Caco-2 (cell line): ENCODE measurements at regions not wholly inside any gene's neighbourhood (a gene's known extent, or its start where the extent isn't known, plus 50 kb on each side); places are given as distances from the start of the nearest gene placed in this dataset.

Experiments used
- BruUV-seq: library from RNA; stranded (reverse); fragments of 400-500 nt; replicated peaks from 2 replicates; lab custom pipeline; 2021; lab: Mats Ljungman, UMichigan
- CTCF ChIA-PET: fragments of 300-600 bp; sonication (Branson Sonifier 250); formaldehyde crosslinking; loops from one replicate; lab custom pipeline; 2022; ENCODE audit warnings: antibody characterized with exemption; lab: Charles Lee
- POLR2A ChIA-PET: fragments of 300-600 bp; sonication (Branson Sonifier 250); formaldehyde crosslinking; loops from one replicate; lab custom pipeline; 2022; ENCODE audit warnings: antibody characterized with exemption; lab: Charles Lee
- DNase-seq, 2 experiments: peaks; one replicate each; pipeline versions ENCODE4 v3.0.0 to v3.0.0-alpha.2; 2020 to 2022
- H3K27me3 ChIP-seq: replicated peaks from 2 replicates; pipeline ENCODE4 v1.6.0; 2011; ENCODE audit warnings: low read length; ENCODE audit not compliant: control insufficient read depth, insufficient read depth
- H3K36me3 ChIP-seq: 2 replicates; pipeline ENCODE4 v1.5.1; 2011; ENCODE audit warnings: low read length; ENCODE audit not compliant: control insufficient read depth, insufficient read depth
- H3K4me1 ChIP-seq: fragments of 250-450 bp; sonication (Bioruptor Pico); 2 replicates; pipeline ENCODE4 v1.5.1; 2020; ENCODE audit warnings: mild to moderate bottlenecking
- H3K4me3 ChIP-seq: 2 replicates; pipeline ENCODE4 v1.5.1; 2011; ENCODE audit warnings: low read depth, mild to moderate bottlenecking, control low read depth, low read length
- H3K9me3 ChIP-seq: fragments of 250-450 bp; sonication (Bioruptor Pico); 2 replicates; pipeline ENCODE4 v1.5.1; 2020; ENCODE audit warnings: mild to moderate bottlenecking, moderate library complexity
- H3K27ac Mint-ChIP-seq: one replicate; pipeline ENCODE4 v1.8.0; 2022; ENCODE audit warnings: mixed read lengths; ENCODE audit not compliant: unreplicated experiment
- H3K27me3 Mint-ChIP-seq: one replicate; pipeline ENCODE4 v1.8.0; 2022; ENCODE audit warnings: mixed read lengths; ENCODE audit not compliant: insufficient read depth, unreplicated experiment
- H3K36me3 Mint-ChIP-seq: one replicate; pipeline ENCODE4 v1.8.0; 2022; ENCODE audit warnings: mild to moderate bottlenecking, mixed read lengths; ENCODE audit not compliant: insufficient read depth, unreplicated experiment
- H3K4me1 Mint-ChIP-seq: one replicate; pipeline ENCODE4 v1.8.0; 2022; ENCODE audit warnings: low read depth, mixed read lengths; ENCODE audit not compliant: unreplicated experiment
- H3K4me3 Mint-ChIP-seq: one replicate; pipeline ENCODE4 v1.8.0; 2022; ENCODE audit warnings: mild to moderate bottlenecking, moderate library complexity, mixed read lengths; ENCODE audit not compliant: unreplicated experiment
- H3K9me3 Mint-ChIP-seq: one replicate; pipeline ENCODE4 v1.8.0; 2022; ENCODE audit warnings: mixed read lengths; ENCODE audit not compliant: unreplicated experiment
- CTCF ChIP-seq, 2 experiments: fragments of 200-600 bp in 1 of 2; IDR thresholded peaks; 1 replicate in 1 of 2; 2 replicates in 1 of 2; pipeline versions ENCODE4 v1.5.1 to v1.8.0; 2011 to 2022; ENCODE audit warnings: antibody characterized with exemption in 1 of 2, control low read depth in 1 of 2, inconsistent platforms in 1 of 2, low read depth in 1 of 2, low read length in 1 of 2, mild to moderate bottlenecking in 1 of 2, moderate library complexity in 1 of 2; ENCODE audit not compliant: insufficient read depth in 1 of 2, severe bottlenecking in 1 of 2, unreplicated experiment in 1 of 2
- intact Hi-C: fragments of 100-400 bp; cut with micrococcal nuclease; formaldehyde crosslinking; loops from one replicate; pipeline ENCODE4 v1.10.0; 2022; ENCODE audit not compliant: unreplicated experiment

- Mint-ChIP-seq H3K4me1 (no peaks in the 10 kb centered on the region), H3K36me3 (no peaks in the 10 kb centered on the region), H3K9me3 (no peaks in the 10 kb centered on the region), H3K27ac (no peak overlapping the region), H3K27me3 (no peaks in the 10 kb centered on the region), H3K4me3 (no peak overlapping the region)
- Histone ChIP-seq H3K4me3 (no peak overlapping the region), H3K36me3 (no peaks in the 10 kb centered on the region), H3K9me3 (no peaks in the 10 kb centered on the region), H3K27me3 (no peaks in the 10 kb centered on the region), H3K4me1 (no peaks in the 10 kb centered on the region)
- no TSS peak for BruUV-seq
- no peak for TF ChIP-seq CTCF (IDR thresholded peaks at IDR 0.05; ENCODE audit: insufficient read depth in 1 of 2, low read depth in 1 of 2, low read length in 1 of 2, severe bottlenecking in 1 of 2, unreplicated experiment in 1 of 2)
- CTCF ChIA-PET = no interaction called here
- POLR2A ChIA-PET = no interaction called here
- intact Hi-C loops = no loop called here
- no peak for DNase-seq
These were observed 352.0 kb downstream of the FLRT2 start for GRCh38 chr14:85881935-85882334.

- DNase-seq = no peak
- intact Hi-C loops = no loop called here
- no TSS peak for BruUV-seq
- H3K4me1 Mint-ChIP-seq = no peaks in the 10 kb centered on the region
- Histone ChIP-seq H3K27me3 (no peaks in the 10 kb centered on the region), H3K4me1 (no peaks in the 10 kb centered on the region), H3K36me3 (no peaks in the 10 kb centered on the region), H3K9me3 (no peaks in the 10 kb centered on the region), H3K4me3 (no peak overlapping the region)
- no peak overlapping the region for H3K27ac Mint-ChIP-seq
- H3K27me3 Mint-ChIP-seq = peaks cover 8% of the 10 kb centered on the region
- no peaks in the 10 kb centered on the region for H3K9me3 Mint-ChIP-seq
- ChIA-PET POLR2A (no interaction called here), CTCF (no interaction called here)
- TF ChIP-seq CTCF (IDR thresholded peaks at IDR 0.05; ENCODE audit: insufficient read depth in 1 of 2, low read depth in 1 of 2, low read length in 1 of 2, severe bottlenecking in 1 of 2, unreplicated experiment in 1 of 2) = no peak
- H3K4me3 Mint-ChIP-seq = no peak overlapping the region
- H3K36me3 Mint-ChIP-seq = no peaks in the 10 kb centered on the region
These were observed 348.9 kb downstream of the FLRT2 start for GRCh38 chr14:85878874-85879273.

GRCh38 chr14:85873006-85873405 is 343.1 kb downstream of the FLRT2 start:
- DNase-seq = no peak
- Mint-ChIP-seq H3K9me3 (no peaks in the 10 kb centered on the region), H3K36me3 (no peaks in the 10 kb centered on the region), H3K4me3 (no peak overlapping the region), H3K4me1 (no peaks in the 10 kb centered on the region), H3K27me3 (peaks cover 13% of the 10 kb centered on the region), H3K27ac (no peak overlapping the region)
- no TSS peak for BruUV-seq
- Histone ChIP-seq H3K4me1 (no peaks in the 10 kb centered on the region), H3K27me3 (no peaks in the 10 kb centered on the region), H3K36me3 (no peaks in the 10 kb centered on the region), H3K4me3 (no peak overlapping the region), H3K9me3 (no peaks in the 10 kb centered on the region)
- ChIA-PET CTCF (no interaction called here), POLR2A (interaction anchor here (0.6 kb wide), 1 partner anchor 1317 kb away, joined by 5 read pairs; no protein-coding TSS in a partner anchor)
- intact Hi-C loops = no loop called here
- TF ChIP-seq CTCF (IDR thresholded peaks at IDR 0.05; ENCODE audit: insufficient read depth in 1 of 2, low read depth in 1 of 2, low read length in 1 of 2, severe bottlenecking in 1 of 2, unreplicated experiment in 1 of 2) = no peak
